ENCODE measurements at regions not wholly inside any gene's neighbourhood (a gene's known extent, or its start where the extent isn't known, plus 50 kb on each side); places are given as distances from the start of the nearest gene placed in this dataset.
"Not testable (repeated sequence)": the region's sequence is repeated elsewhere in the genome, so short reads cannot be mapped to it uniquely, and the experiment has no call there.

DNA sequence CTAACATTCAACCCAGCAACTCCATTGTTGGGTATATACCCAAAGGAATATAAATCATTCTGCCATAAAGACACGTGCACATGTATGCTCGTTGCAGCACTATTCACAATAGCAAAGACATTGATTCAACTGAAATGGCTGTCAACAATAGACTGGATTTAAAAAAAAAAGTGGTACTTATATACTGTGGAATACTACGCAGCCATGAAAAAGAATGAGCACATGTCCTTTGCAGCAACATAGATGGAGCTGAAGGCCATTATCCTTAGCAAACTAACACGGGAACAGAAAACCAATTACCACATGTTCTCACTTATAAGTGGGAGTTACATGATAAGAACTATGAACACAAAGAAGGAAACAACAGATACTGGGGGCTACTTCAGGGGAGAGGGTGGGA lies 74.0 kb upstream of the FMNL2 start:
- POLR2A ChIA-PET (ENCODE audit: unreplicated experiment), result no interaction called here
- no peak for TF ChIP-seq EZH2 (IDR thresholded peaks at IDR 0.05; ENCODE audit: low read length, unreplicated experiment)
- TF ChIP-seq, protein P1, sequence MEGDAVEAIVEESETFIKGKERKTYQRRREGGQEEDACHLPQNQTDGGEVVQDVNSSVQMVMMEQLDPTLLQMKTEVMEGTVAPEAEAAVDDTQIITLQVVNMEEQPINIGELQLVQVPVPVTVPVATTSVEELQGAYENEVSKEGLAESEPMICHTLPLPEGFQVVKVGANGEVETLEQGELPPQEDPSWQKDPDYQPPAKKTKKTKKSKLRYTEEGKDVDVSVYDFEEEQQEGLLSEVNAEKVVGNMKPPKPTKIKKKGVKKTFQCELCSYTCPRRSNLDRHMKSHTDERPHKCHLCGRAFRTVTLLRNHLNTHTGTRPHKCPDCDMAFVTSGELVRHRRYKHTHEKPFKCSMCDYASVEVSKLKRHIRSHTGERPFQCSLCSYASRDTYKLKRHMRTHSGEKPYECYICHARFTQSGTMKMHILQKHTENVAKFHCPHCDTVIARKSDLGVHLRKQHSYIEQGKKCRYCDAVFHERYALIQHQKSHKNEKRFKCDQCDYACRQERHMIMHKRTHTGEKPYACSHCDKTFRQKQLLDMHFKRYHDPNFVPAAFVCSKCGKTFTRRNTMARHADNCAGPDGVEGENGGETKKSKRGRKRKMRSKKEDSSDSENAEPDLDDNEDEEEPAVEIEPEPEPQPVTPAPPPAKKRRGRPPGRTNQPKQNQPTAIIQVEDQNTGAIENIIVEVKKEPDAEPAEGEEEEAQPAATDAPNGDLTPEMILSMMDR (conservative IDR thresholded peaks at IDR 0.05; ENCODE audit: low read depth, low read length), result no peak
- no peak for TF ChIP-seq EZH2phosphoT487 (IDR thresholded peaks at IDR 0.05; ENCODE audit: borderline replicate concordance, low read length)

DNA sequence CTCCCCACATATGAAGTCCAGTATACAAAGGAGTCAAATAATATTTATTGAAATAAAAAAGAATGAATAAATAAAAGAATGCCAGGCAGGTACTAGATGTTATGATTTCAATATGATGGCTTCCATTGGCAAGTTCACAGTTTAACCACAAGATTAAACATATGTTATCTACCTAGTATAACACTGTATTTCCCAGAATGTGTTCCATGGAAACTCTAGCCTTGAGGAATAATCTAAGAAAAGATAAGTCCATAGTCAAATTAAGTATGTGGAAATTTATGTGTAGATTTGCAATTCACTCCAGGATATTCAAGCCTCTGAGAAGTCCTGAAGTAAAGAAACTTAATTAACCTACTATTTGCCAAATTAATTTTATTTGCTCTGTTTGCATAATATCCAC lies 71.1 kb upstream of the FMNL2 start:
- ATAC-seq (no peak), DNase-seq (no peak)
- no peaks in the 10 kb centered on the region for H3K4me1 ChIP-seq (ENCODE audit: insufficient read depth, low read length)
- no peaks in the 10 kb centered on the region for H3K9me3 ChIP-seq (ENCODE audit: low read length)
- no peaks in the 10 kb centered on the region for H3K27me3 ChIP-seq (ENCODE audit: low read length)
- intact Hi-C loops (cut with micrococcal nuclease), result no loop called here
- H4K20me1 ChIP-seq (ENCODE audit: low read length), result no peaks in the 10 kb centered on the region
- TF ChIP-seq EZH2phosphoT487 (IDR thresholded peaks at IDR 0.05; ENCODE audit: borderline replicate concordance, low read length), result no peak
- TF ChIP-seq, protein P1 (conservative IDR thresholded peaks at IDR 0.05; ENCODE audit: low read depth, low read length), result no peak
- H3K27ac ChIP-seq (ENCODE audit: low read length), result no peak overlapping the region
- no peak overlapping the region for H3K4me2 ChIP-seq (ENCODE audit: low read length)
- H3K9ac ChIP-seq (ENCODE audit: low read length), result no peak overlapping the region
- no peaks in the 10 kb centered on the region for H3K36me3 ChIP-seq (ENCODE audit: low read depth, low read length)
- H2AFZ ChIP-seq (ENCODE audit: low read length), result no peak overlapping the region
- H3K4me3 ChIP-seq (ENCODE audit: low read length), result no peak overlapping the region
- no peaks in the 10 kb centered on the region for H3K9me2 ChIP-seq (replicated peaks; ENCODE audit: low read length)
- ChIA-PET CTCF (no interaction called here), POLR2A (ENCODE audit: unreplicated experiment) (no interaction called here)
- H3K79me2 ChIP-seq (ENCODE audit: low read length), result no peaks in the 10 kb centered on the region
- no TSS peak for BruUV-seq (replicated peaks)
- H3F3A ChIP-seq (ENCODE audit: low read length, unreplicated experiment), result no peaks in the 10 kb centered on the region

More for the DNA sequence above, 74.0 kb upstream of the FMNL2 start:
- Histone ChIP-seq H3K9me2 (replicated peaks; ENCODE audit: low read length) (no peaks in the 10 kb centered on the region), H3K9me3 (ENCODE audit: low read length) (no peaks in the 10 kb centered on the region), H3K79me2 (ENCODE audit: low read length) (no peaks in the 10 kb centered on the region), H4K20me1 (ENCODE audit: low read length) (no peaks in the 10 kb centered on the region), H3K27ac (ENCODE audit: low read length) (no peak overlapping the region), H3K27me3 (ENCODE audit: low read length) (no peaks in the 10 kb centered on the region), H3K4me2 (ENCODE audit: low read length) (no peak overlapping the region), H3F3A (ENCODE audit: low read length, unreplicated experiment) (no peaks in the 10 kb centered on the region), H3K4me1 (ENCODE audit: insufficient read depth, low read length) (no peaks in the 10 kb centered on the region), H3K36me3 (ENCODE audit: low read depth, low read length) (no peaks in the 10 kb centered on the region), H3K9ac (ENCODE audit: low read length) (no peak overlapping the region), H3K4me3 (ENCODE audit: low read length) (no peak overlapping the region), H2AFZ (ENCODE audit: low read length) (no peak overlapping the region)
- ATAC-seq (no peak), DNase-seq (no peak)
- BruUV-seq (replicated peaks), result no TSS peak
- intact Hi-C loops (cut with micrococcal nuclease), result no loop called here
- CTCF ChIA-PET, result no interaction called here

DNA sequence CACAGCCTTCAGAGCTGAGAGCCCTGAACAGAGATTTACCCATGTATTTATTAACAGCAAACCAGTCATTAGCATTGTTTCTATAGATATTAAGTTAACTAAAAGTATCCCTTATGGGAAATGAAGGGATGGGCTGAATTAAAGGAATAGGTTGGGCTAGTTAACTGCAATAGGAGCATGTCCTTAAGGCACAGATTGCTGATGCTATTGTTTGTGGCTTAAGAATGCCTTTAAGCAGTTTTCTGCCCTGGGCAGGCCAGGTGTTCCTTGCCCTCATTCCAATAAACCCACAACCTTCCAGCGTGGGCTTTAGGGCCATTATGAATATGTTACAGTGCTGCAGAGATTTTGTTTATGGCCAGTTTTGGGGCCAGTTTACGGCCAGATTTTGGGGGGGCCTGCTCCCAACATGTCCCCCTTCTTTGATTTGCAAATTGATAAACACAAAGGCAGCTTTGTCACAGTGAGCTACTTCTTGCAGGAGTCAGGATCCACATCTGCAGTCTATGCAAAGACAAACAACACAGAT lies 61.2 kb upstream of the FMNL2 start:
- H3K9me3 ChIP-seq (ENCODE audit: low read length); H2AFZ ChIP-seq (ENCODE audit: low read length); H3K36me3 ChIP-seq (ENCODE audit: low read depth, low read length); H3K9ac ChIP-seq (ENCODE audit: low read length); DNase-seq; BruUV-seq (replicated peaks); H4K20me1 ChIP-seq (ENCODE audit: low read length); H3K4me2 ChIP-seq (ENCODE audit: low read length); ATAC-seq; H3K4me1 ChIP-seq (ENCODE audit: insufficient read depth, low read length); H3K9me2 ChIP-seq (replicated peaks; ENCODE audit: low read length); intact Hi-C loops (cut with micrococcal nuclease); POLR2A ChIA-PET (ENCODE audit: unreplicated experiment); H3K27me3 ChIP-seq (ENCODE audit: low read length); CTCF ChIA-PET; H3K4me3 ChIP-seq (ENCODE audit: low read length); H3K79me2 ChIP-seq (ENCODE audit: low read length); H3F3A ChIP-seq (ENCODE audit: low read length, unreplicated experiment); H3K27ac ChIP-seq (ENCODE audit: low read length): not testable (repeated sequence)

DNA sequence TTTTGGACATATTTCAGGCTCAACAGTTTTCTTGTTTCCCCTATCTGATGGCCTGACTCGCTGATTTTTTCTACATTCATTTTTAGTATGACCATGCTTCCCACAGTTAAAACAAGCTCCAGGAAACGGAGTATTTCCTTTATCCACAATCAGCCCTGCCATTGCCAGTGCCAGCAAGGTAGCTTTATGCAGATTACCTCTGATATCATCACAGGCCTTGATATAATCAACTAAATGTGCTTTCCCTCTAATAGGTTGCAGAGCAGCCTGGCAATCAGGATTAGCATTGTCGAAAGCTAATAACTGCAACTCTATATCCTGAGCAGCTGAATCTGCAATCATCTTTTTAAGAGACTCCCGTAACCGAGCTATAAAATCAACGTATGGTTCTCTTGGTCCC lies 57.1 kb upstream of the FMNL2 start:
- intact Hi-C loops (cut with micrococcal nuclease); H4K20me1 ChIP-seq (ENCODE audit: low read length); CTCF ChIA-PET; H3K27ac ChIP-seq (ENCODE audit: low read length); H3K27me3 ChIP-seq (ENCODE audit: low read length); H3F3A ChIP-seq (ENCODE audit: low read length, unreplicated experiment); H3K9ac ChIP-seq (ENCODE audit: low read length); H3K79me2 ChIP-seq (ENCODE audit: low read length); H3K4me3 ChIP-seq (ENCODE audit: low read length); BruUV-seq (replicated peaks); H3K4me2 ChIP-seq (ENCODE audit: low read length); DNase-seq; H2AFZ ChIP-seq (ENCODE audit: low read length); H3K36me3 ChIP-seq (ENCODE audit: low read depth, low read length); H3K9me3 ChIP-seq (ENCODE audit: low read length); POLR2A ChIA-PET (ENCODE audit: unreplicated experiment); H3K9me2 ChIP-seq (replicated peaks; ENCODE audit: low read length); ATAC-seq; H3K4me1 ChIP-seq (ENCODE audit: insufficient read depth, low read length): not testable (repeated sequence)

Data from PC-3 (cell line).